Cardiac muscle cell (in vitro differentiated cells and primary cell): ENCODE measurements at regions not wholly inside any gene's neighbourhood (a gene's known extent, or its start where the extent isn't known, plus 50 kb on each side); places are given as distances from the start of the nearest gene placed in this dataset.

Experiments used
- DNase-seq, 2 donors: peaks; one replicate each; pipeline versions ENCODE4 v3.0.0 to v3.0.0-alpha.2; 2010 to 2017; ENCODE audit warnings: low read depth in 1 of 2, low spot score in 1 of 2
- H3K27ac ChIP-seq: fragments of 200-600 bp; sonication (generic); 2 replicates; pipeline ENCODE4 v1.5.1; 2016
- H3K27me3 ChIP-seq: fragments of 200-600 bp; sonication (generic); 2 replicates; pipeline ENCODE4 v1.6.0; 2016; ENCODE audit warnings: control low read depth
- H3K36me3 ChIP-seq: fragments of 200-600 bp; sonication (generic); 2 replicates; pipeline ENCODE4 v1.5.1; 2016; ENCODE audit warnings: control low read depth
- H3K4me1 ChIP-seq: fragments of 200-600 bp; sonication (generic); 2 replicates; pipeline ENCODE4 v1.8.1; 2017; ENCODE audit warnings: low read depth, mild to moderate bottlenecking, mixed run types
- H3K4me3 ChIP-seq: fragments of 200-600 bp; sonication (generic); 2 replicates; pipeline ENCODE4 v1.5.1; 2016; ENCODE audit warnings: mild to moderate bottlenecking
- H3K9me3 ChIP-seq: fragments of 200-600 bp; sonication (generic); 2 replicates; pipeline ENCODE4 v1.5.1; 2017; ENCODE audit warnings: low read depth, mild to moderate bottlenecking, control low read depth
- TF ChIP-seq, protein P1 (sequence below): IDR thresholded peaks from 2 replicates; pipeline ENCODE4 v1.5.1; 2012; ENCODE audit warnings: low read depth, mild to moderate bottlenecking, low read length

DNA sequence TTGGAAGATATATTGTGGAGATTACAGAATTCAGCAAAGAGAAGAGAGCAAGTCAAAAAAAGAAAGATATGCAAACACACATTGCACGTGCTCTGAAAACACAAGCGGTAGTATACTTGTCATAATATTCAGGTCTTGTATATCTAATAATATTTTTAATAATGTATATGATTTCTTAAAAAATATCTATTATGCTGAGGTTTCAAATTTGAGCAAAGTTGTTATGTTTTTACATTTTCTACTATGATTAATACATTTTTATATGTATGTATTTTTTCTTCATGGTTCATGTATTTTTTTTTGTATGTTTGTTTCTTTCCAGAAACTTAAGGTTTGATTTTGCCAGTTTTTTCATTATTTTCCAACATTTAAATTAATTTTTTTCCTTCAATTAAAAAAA, 752.4 kb upstream of the VSTM2A start:
- Histone ChIP-seq H3K27ac (no peak overlapping the region), H3K9me3 (no peaks in the 10 kb centered on the region), H3K4me3 (no peak overlapping the region), H3K4me1 (no peaks in the 10 kb centered on the region), H3K36me3 (no peaks in the 10 kb centered on the region), H3K27me3 (no peaks in the 10 kb centered on the region)
- TF ChIP-seq, protein P1, sequence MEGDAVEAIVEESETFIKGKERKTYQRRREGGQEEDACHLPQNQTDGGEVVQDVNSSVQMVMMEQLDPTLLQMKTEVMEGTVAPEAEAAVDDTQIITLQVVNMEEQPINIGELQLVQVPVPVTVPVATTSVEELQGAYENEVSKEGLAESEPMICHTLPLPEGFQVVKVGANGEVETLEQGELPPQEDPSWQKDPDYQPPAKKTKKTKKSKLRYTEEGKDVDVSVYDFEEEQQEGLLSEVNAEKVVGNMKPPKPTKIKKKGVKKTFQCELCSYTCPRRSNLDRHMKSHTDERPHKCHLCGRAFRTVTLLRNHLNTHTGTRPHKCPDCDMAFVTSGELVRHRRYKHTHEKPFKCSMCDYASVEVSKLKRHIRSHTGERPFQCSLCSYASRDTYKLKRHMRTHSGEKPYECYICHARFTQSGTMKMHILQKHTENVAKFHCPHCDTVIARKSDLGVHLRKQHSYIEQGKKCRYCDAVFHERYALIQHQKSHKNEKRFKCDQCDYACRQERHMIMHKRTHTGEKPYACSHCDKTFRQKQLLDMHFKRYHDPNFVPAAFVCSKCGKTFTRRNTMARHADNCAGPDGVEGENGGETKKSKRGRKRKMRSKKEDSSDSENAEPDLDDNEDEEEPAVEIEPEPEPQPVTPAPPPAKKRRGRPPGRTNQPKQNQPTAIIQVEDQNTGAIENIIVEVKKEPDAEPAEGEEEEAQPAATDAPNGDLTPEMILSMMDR: no peak
- no peak for DNase-seq

DNA sequence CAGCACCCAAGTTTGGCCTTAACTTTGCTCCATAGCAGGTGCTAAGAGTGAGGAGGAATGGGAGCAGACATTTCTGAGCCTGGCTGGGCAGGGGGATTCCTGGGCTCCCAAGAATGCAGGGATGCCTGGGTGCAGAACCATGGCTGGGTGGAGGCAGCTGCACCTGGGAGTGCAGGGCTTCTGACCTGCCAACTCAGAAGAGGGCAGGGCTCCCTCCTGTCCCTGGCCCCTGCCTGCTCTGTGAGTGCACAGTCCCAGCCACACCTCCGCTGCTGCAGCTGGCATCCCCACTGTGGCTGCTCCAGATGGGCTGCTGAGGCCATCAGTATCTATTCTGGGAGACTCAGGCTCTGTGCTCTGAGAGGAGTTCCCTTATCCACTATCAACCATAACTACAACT, 747.4 kb upstream of the VSTM2A start:
- H3K27ac ChIP-seq: no peak overlapping the region
- TF ChIP-seq, protein P1: no peak
- H3K4me1 ChIP-seq: no peaks in the 10 kb centered on the region
- H3K4me3 ChIP-seq: no peak overlapping the region
- H3K36me3 ChIP-seq: no peaks in the 10 kb centered on the region
- no peaks in the 10 kb centered on the region for H3K27me3 ChIP-seq
- no peak for DNase-seq
- H3K9me3 ChIP-seq: no peaks in the 10 kb centered on the region

- no peak for DNase-seq
- H3K36me3 ChIP-seq: no peaks in the 10 kb centered on the region
- TF ChIP-seq, protein P1: no peak
- H3K27ac ChIP-seq: no peak overlapping the region
- no peaks in the 10 kb centered on the region for H3K4me1 ChIP-seq
- no peaks in the 10 kb centered on the region for H3K27me3 ChIP-seq
- H3K9me3 ChIP-seq: no peaks in the 10 kb centered on the region
- H3K4me3 ChIP-seq: no peak overlapping the region
These were observed 741.4 kb upstream of the VSTM2A start for GRCh38 chr7:53800746-53801145.

DNA sequence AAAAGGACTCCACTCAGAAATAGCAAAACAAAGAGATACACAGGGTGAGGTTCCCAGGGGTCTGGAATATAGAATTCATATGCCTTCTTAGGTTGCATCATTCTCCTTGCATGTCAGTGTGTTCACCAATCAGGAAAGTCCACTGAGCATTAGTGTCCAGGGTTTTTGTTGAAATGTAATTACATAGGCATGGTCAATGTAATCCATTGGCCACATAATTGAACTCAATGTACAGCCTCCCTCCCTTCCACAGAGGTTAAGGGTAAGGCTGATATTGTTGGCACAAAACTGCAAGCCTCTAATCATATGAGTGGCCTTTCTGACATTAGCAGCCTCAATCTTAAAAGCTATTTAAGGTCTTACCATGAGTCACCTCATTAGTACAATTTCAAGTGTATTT, 736.1 kb upstream of the VSTM2A start:
- no peaks in the 10 kb centered on the region for H3K36me3 ChIP-seq
- DNase-seq: no peak
- H3K27ac ChIP-seq: no peak overlapping the region
- no peak overlapping the region for H3K4me3 ChIP-seq
- no peaks in the 10 kb centered on the region for H3K9me3 ChIP-seq
- TF ChIP-seq, protein P1: no peak
- no peaks in the 10 kb centered on the region for H3K27me3 ChIP-seq
- no peaks in the 10 kb centered on the region for H3K4me1 ChIP-seq

DNA sequence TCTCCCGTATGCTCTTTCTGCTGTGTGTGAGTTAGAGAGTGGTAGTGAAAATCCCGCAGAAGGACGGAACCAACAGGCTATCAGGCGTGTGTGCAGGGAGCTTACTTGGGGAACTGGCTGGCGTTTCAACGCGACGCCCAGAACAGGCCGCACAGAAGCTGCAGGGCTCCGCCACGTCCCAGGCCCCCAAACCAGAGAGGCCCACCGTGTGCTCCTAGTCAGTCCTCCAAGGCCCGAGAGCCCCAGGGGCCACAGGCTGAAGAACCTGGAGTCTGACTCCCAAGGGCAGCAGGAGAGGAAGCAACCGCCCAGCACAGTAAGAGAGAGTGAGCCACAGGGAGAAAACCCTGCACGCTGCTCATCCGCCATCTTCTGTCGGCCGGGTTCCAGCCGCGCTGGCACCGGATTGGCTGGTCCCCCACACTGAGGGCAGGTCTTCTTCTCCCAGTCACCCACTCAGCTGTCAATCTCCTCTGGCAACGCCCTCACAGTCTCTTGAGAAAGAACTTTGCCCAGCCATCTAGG, 730.6 kb upstream of the VSTM2A start:
- TF ChIP-seq, protein P1: no peak
- no peak overlapping the region for H3K4me3 ChIP-seq
- H3K27me3 ChIP-seq: no peaks in the 10 kb centered on the region
- H3K4me1 ChIP-seq: no peaks in the 10 kb centered on the region
- no peak for DNase-seq
- no peak overlapping the region for H3K27ac ChIP-seq
- H3K36me3 ChIP-seq: no peaks in the 10 kb centered on the region
- H3K9me3 ChIP-seq: no peaks in the 10 kb centered on the region

- H3K36me3 ChIP-seq: no peaks in the 10 kb centered on the region
- H3K4me3 ChIP-seq: no peak overlapping the region
- no peak for DNase-seq
- TF ChIP-seq, protein P1: no peak
- H3K27me3 ChIP-seq: no peaks in the 10 kb centered on the region
- no peaks in the 10 kb centered on the region for H3K9me3 ChIP-seq
- no peak overlapping the region for H3K27ac ChIP-seq
- no peaks in the 10 kb centered on the region for H3K4me1 ChIP-seq
These were observed 730.0 kb upstream of the VSTM2A start for GRCh38 chr7:53812135-53812534.
